Stimulated activated CD4-positive, alpha-beta T cell treated with anti-CD3 and anti-CD28 coated beads, Interleukin-4, amount 100 ng/mL, for 4 hours (primary cell): ENCODE measurements at regions not wholly inside any gene's neighbourhood (a gene's known extent, or its start where the extent isn't known, plus 50 kb on each side); places are given as distances from the start of the nearest gene placed in this dataset.

Source experiments
- DNase-seq, 2 experiments: peaks; one replicate each; pipeline ENCODE4 v3.0.0-alpha.2; 2020

GRCh38 chr18:54717673-54718407, 110.4 kb upstream of the RAB27B start:
- peak; percentile 23 for DNase-seq

- DNase-seq, result no peak
Measured at GRCh38 chr18:54718408-54718773, 109.9 kb upstream of the RAB27B start.

GRCh38 chr18:54720620-54721019, 107.7 kb upstream of the RAB27B start:
- DNase-seq, result no peak

GRCh38 chr18:54726143-54726542, 102.1 kb upstream of the RAB27B start:
- DNase-seq, result no peak

GRCh38 chr18:54734059-54734458, 94.2 kb upstream of the RAB27B start:
- no peak for DNase-seq

- no peak for DNase-seq
Measured at GRCh38 chr18:54736981-54737380, 91.3 kb upstream of the RAB27B start.

GRCh38 chr18:54737986-54738385, 90.3 kb upstream of the RAB27B start:
- no peak for DNase-seq

GRCh38 chr18:54739476-54739875, 88.8 kb upstream of the RAB27B start:
- no peak for DNase-seq

GRCh38 chr18:54740136-54740846, 88.0 kb upstream of the RAB27B start:
- no peak for DNase-seq

GRCh38 chr18:54742120-54742519, 86.2 kb upstream of the RAB27B start:
- DNase-seq, result no peak

GRCh38 chr18:54742659-54743604, 85.3 kb upstream of the RAB27B start:
- DNase-seq, result no peak

- DNase-seq, result no peak
Measured at GRCh38 chr18:54743605-54743995, 84.7 kb upstream of the RAB27B start.

GRCh38 chr18:54749291-54749690, 79.0 kb upstream of the RAB27B start:
- DNase-seq, result no peak

GRCh38 chr18:54750350-54750749, 77.9 kb upstream of the RAB27B start:
- DNase-seq, result no peak

GRCh38 chr18:54752185-54752584, 76.1 kb upstream of the RAB27B start:
- no peak for DNase-seq

- DNase-seq, result no peak
Measured at GRCh38 chr18:54755456-54755855, 72.8 kb upstream of the RAB27B start.

- DNase-seq, result no peak
Measured at GRCh38 chr18:54762386-54762785, 65.9 kb upstream of the RAB27B start.

- DNase-seq, result no peak
Measured at GRCh38 chr18:54764786-54765185, 63.5 kb upstream of the RAB27B start.

- no peak for DNase-seq
Measured at GRCh38 chr18:54765636-54766375, 62.5 kb upstream of the RAB27B start.

GRCh38 chr18:54766634-54767033, 61.6 kb upstream of the RAB27B start:
- DNase-seq, result no peak

GRCh38 chr18:54767098-54767497, 61.2 kb upstream of the RAB27B start:
- DNase-seq, result no peak

- no peak for DNase-seq
Measured at GRCh38 chr18:54769526-54770464, 58.5 kb upstream of the RAB27B start.
